LNCaP clone FGC (cell line): ENCODE measurements at regions not wholly inside any gene's neighbourhood (a gene's known extent, or its start where the extent isn't known, plus 50 kb on each side); places are given as distances from the start of the nearest gene placed in this dataset.

ENCODE experiments used
- DNase-seq: peaks from one replicate; pipeline ENCODE4 v3.0.0-alpha.2; 2011; ENCODE audit warnings: low read depth
- H3K4me3 ChIP-seq: 2 replicates; pipeline ENCODE4 v1.5.1; 2011; ENCODE audit warnings: mild to moderate bottlenecking, low read depth, low read length, control low read depth
- TF ChIP-seq, protein P1 (sequence below): IDR thresholded peaks from 2 replicates; pipeline ENCODE4 v1.5.1; 2012; ENCODE audit warnings: mild to moderate bottlenecking; ENCODE audit not compliant: control insufficient read depth, insufficient read depth; ENCODE audit errors: extremely low read depth

- TF ChIP-seq, protein P1, sequence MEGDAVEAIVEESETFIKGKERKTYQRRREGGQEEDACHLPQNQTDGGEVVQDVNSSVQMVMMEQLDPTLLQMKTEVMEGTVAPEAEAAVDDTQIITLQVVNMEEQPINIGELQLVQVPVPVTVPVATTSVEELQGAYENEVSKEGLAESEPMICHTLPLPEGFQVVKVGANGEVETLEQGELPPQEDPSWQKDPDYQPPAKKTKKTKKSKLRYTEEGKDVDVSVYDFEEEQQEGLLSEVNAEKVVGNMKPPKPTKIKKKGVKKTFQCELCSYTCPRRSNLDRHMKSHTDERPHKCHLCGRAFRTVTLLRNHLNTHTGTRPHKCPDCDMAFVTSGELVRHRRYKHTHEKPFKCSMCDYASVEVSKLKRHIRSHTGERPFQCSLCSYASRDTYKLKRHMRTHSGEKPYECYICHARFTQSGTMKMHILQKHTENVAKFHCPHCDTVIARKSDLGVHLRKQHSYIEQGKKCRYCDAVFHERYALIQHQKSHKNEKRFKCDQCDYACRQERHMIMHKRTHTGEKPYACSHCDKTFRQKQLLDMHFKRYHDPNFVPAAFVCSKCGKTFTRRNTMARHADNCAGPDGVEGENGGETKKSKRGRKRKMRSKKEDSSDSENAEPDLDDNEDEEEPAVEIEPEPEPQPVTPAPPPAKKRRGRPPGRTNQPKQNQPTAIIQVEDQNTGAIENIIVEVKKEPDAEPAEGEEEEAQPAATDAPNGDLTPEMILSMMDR: no peak
- H3K4me3 ChIP-seq: no peak overlapping the region
- DNase-seq: no peak
Measured at GRCh38 chr17:13961265-13961664, 108.0 kb upstream of the COX10 start.

- TF ChIP-seq, protein P1: no peak
- DNase-seq: peak; percentile 74
- no peak overlapping the region for H3K4me3 ChIP-seq
Measured at GRCh38 chr17:13962716-13963240, 106.5 kb upstream of the COX10 start.

GRCh38 chr17:13967416-13967815 lies 101.9 kb upstream of the COX10 start:
- DNase-seq: no peak
- H3K4me3 ChIP-seq: no peak overlapping the region
- TF ChIP-seq, protein P1: no peak

DNA sequence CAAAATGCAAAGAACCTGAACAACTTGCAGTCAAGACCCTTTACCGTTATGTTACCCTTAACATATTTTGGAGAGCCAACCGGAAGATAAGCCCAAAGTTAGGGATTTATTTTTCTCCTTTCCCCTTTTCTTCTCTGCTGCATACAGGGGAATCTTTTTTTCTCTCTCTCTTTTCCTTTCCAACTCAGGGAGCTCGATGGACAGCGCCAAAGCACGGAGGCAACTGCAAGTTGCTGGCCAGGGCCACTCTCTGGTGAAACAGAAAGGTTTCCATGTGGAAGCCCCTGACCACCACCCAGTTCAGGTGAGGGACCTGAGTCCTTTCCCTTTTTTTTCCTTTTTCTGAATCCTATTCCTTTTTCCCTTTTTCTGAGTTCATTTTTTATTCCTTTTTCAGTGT lies 98.8 kb upstream of the COX10 start:
- no peak for DNase-seq
- TF ChIP-seq, protein P1: no peak
- no peak overlapping the region for H3K4me3 ChIP-seq

- TF ChIP-seq, protein P1: no peak
- no peak overlapping the region for H3K4me3 ChIP-seq
- DNase-seq: no peak
Measured at GRCh38 chr17:13973960-13974651, 95.2 kb upstream of the COX10 start.

DNA sequence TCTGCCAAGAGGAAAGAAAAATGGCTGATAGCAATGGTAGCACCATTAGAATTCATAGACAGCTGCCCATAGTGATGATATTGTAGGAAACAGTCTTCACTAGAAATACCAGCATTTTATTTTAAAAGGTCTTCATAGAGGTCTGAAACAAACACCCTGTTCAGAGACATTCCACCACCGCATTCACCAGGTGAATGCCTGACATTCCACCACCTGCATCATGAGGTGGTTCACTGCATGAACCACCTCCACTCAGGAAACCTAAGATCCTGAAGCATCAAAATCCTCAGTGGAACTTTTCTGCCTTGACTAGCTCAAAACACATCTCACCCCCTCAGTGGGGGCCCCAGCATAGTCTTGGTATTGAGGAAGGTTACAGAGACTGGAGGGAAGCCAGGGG lies 91.5 kb upstream of the COX10 start:
- TF ChIP-seq, protein P1: no peak
- DNase-seq: no peak
- H3K4me3 ChIP-seq: no peak overlapping the region

DNA sequence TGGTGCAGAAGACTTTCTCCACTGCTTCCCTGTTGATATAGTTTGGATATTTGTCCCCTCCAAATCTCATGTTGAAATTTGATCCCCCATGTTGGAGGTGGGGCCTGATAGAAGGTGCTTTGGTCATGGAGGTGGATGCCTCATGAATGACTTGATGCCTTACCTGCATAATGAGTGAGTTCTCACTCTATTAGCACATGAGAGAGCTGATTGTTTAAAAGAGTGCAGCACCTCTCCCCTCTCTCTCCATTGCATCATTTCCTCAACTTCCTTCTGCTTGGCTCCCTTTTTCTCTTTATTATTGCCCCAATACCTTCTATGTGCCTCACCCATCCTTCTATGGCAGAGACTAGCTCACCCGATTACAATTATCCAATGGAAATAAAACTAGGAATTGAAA lies 90.8 kb upstream of the COX10 start:
- DNase-seq: no peak
- TF ChIP-seq, protein P1: no peak
- no peak overlapping the region for H3K4me3 ChIP-seq
